HG02973 (cell line): ENCODE measurements at regions not wholly inside any gene's neighbourhood (a gene's known extent, or its start where the extent isn't known, plus 50 kb on each side); places are given as distances from the start of the nearest gene placed in this dataset.

Source experiments
- ATAC-seq: cut with Tn5 transposase; IDR thresholded peaks from one replicate; pipeline ENCODE4 v1.9.1; 2021; ENCODE audit warnings: moderate library complexity; ENCODE audit not compliant: unreplicated experiment

DNA sequence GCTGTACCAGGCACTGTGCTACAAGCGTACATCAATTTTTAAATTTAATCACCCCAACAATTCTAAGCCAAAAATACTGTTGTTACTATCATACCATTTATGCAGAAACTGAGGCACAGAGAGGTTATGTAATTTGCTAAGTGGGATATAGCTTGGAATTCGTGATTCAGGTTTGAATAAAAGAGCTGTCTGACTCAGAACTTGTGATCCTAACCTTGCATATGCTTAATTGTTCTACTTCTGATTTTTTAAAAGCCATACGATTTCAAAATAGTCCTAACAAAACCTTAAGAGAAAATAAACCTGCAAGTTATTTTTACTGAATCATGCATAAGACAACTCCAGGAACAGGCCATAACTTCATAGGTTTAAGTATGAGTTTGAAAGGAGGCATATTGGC, 498.0 kb upstream of the CFAP20DC start:
- ATAC-seq: no peak

DNA sequence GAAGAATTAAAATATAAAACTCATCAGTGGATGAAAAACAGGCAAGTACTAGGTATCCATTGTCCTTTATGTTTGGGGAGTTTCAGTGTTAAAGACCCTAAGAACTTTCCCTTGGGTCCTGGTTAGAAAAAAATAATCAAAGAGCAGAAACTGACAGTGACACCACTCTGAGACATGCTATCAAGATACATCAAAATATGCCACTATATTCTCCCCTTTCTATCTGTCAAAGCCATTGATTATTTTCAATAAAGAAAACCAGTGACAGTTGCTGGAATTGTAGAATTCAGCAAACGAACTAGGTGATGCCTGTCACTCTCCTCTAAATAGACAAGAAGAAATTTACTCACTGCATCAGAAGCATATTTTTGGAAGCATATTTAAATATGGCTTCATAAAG, 496.7 kb upstream of the CFAP20DC start:
- no peak for ATAC-seq

DNA sequence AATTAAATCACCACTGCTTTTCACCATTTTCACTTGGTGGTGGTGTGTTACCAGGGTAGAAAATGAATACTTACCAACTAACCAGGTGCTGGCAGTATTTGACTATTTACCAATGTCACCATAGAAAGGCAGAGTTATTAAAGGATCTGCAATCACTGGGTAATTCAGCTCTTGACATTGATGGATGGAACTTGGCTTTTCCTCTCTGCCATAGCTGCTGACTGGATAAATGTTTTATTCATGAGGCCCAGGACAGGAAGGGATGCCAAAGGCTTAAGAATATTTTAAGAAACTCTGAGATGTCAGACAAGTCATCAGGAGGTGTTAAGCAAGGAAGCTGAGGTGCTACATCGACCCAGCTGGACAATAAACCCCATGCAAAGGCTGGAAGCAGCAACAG, 495.5 kb upstream of the CFAP20DC start:
- no peak for ATAC-seq

DNA sequence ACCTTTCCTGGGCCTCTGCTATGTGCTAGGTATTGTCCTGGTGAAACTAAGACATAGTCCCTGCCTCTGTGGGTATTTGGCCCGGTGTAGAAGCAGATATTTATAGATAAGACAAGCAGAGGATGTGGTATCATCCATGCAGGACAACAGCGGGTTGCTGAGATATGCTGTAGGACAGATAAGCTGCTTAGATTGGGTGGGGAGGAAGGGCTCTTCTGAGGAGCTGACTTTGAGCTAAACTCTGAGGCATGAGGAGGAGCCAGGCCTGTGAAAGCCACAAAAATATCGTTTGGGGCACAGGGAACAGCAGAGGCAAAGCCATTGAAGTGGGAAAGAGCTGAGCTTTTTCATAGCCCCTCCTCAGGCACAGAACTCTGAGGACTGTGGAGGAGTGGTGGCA, 492.5 kb upstream of the CFAP20DC start:
- no peak for ATAC-seq

DNA sequence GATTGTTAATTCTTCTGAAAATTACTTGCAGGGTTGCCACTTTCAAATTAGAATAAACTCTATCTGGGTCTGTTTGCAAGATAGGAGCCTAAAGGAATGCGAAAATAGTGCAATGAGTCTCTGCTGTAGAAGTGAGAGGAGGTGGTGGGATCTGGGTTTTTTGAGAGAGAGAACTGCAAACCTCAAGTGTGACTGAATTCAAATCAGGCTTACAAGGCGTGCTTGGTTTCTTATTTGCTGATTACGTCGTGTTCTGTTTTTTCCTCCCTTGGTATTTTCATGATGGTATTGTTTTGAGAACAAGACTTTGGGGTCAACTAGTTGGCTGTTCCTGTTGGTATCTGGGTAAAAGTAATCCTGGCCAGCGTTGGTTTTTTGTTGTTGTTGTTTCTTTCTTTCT, 490.9 kb upstream of the CFAP20DC start:
- ATAC-seq: peak; percentile 88

DNA sequence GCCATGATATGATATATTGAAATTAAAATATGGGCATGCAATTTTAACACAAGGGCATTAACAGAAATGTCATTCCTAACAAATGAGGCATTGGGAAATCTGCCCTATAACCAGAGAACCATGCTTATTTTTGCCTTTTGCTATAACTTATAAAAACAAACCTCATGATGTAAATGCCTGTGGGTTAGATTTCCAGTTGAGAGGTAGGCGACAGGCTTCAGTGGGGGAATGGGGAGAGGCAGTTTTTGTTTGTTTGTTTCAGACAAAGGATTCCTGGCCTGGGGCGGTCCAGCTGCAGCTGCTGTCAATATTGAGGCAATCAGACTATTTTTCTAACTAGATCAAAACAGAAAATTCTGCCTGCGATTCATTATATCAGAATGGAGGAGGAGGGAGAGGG, 490.4 kb upstream of the CFAP20DC start:
- ATAC-seq: no peak

DNA sequence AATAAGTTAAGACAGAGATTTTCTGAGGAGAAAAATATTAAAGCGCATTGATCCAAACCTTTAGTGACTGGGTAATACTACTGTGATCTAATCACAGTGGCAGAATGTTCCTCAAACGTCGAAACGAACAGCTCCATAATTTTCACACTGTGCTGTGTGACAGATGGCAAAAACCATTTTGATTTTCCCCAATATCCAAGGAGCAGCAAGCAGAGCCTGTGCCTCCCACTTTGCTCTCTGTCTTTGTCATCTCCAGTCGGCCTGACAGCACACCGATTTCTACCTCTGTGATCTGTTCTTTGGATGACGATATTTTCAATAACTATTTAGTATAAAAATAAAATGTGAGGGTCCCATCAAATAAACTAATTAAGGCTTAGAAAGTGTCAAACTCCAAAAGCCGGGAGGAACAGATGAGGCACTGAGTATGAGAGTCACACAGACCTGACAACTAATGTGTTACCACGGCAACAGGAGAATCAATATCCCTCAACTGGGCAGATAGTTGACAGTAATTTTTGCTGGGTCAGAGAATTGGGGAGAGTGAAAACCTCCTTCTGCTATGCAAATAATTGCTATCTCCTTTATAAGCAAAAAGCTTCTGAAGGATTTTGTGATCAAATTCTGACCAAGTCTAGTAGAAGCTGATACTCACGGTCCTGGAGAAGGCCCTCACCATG, 489.1 kb upstream of the CFAP20DC start:
- ATAC-seq: no peak

DNA sequence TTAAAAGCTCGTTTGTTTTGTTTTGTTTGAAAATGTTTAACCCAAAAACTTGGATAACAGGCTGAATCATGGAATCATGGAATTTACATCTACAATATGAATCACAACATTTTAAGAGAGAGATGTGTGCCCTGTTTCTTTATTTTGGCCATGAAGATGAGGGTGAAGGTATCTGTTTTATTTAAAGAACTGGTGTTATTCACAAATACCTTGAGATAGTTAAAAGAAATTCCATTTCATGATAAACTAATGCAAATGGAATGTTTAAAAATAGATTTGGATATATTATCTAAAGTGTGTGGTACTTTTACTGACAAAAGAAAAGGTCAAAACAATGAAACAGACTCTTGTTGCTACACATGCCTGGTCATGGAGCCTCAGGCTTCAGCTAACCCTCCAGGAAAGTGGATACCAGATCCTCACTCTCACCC, 486.0 kb upstream of the CFAP20DC start:
- no peak for ATAC-seq

DNA sequence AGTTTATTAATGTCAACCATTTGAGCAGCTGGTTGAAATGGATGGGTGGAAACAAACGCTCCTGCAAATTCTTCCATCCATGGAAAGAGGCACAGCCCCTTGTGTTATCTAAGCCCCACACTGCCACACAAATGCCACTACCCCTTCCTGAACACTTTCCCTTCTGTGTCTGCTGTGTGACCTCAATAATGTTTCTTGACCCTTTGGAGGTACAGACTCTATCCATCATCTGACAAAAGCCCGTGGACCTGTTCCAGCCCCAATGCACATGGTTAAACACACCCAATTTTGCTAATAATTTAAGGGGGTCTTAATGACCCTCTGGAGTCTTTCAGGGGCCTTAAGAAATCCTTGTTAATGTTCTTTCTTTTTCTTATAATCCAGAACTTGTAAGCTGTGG, 482.2 kb upstream of the CFAP20DC start:
- no peak for ATAC-seq

DNA sequence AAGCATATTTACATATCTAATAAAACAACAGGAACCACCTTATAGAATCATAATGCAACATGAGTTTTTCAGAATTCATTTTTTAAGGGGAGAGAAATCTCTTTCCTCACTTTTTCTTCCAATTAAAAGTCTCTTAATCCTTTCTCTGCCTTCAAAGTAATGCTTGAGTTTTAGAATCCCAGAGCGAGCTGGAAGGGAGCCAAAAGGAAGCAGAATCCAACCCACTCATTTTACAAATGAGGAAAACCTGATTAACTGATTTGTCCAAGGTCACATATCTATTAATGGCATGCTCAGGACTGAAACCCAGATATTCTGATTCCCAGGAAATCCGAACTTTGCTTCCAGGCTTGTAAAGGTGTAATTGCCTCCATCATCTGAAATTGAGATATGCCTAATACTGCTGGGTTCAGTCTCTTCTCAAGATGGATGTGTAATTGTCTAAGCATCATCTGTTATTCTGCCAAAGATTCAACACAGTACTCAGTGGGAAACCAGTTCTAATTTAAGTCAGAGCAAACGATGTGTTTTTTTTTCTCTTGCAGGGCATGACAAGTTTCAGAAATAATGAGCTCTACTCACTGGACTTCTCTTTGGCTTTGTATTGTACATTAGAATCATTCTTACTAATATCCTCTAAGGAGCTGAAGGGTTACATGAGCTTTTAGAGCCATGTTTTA, 481.4 kb upstream of the CFAP20DC start:
- ATAC-seq: no peak

DNA sequence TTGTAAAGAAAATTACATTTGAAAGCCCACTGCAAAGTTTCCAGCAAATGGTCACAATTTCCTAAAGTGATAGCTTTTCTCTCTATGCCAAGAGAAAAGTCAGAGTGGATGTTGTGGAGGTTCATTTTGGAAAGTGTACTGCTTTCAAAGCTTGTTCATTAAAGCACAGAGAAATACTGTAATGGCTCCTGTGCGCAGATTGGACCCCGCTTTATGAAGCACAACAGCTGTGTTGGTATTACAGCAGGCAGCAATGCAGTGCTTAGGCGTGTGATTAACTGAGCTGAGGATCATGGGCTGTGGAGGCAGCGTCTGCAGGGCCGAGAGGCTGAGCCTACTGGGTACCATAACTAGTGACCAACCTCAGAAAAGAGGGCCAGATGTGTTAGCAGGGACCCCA, 478.4 kb upstream of the CFAP20DC start:
- ATAC-seq: no peak

DNA sequence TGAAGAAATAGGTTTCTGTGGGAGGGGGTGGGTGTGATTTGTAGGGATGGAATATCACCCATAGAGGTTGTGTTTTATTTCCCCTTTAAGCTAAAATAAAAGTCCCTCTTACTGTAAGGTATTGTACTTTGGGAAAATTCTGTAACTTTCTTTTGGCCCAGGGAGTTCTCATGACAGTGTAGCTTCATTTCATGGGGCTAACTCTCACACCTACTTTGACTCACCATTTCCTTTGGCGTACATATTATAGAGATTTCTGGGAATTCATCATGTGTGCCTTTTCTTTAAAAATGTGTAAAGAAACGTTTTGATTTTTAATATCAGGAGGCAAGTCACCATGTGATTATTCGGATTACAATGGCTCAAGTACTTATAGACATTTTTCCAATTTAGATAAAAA, 477.7 kb upstream of the CFAP20DC start:
- no peak for ATAC-seq

DNA sequence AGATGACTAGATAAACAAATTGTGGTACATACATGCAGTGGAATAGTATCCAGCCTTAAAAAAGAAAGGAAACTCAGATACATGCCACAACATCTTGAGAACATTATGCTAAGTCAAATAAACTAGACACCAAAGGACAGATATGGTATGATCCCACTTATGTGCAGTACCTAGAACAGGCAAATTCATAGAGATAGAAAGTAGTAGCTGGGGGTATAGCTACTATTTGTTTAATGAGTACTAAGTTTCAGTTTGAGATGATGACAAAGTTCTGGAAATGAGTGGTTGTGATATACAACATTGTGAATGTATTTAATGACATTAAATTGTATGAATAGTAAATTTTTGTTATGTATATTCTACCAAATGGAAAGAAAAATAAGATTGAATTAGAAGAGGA, 477.2 kb upstream of the CFAP20DC start:
- no peak for ATAC-seq

DNA sequence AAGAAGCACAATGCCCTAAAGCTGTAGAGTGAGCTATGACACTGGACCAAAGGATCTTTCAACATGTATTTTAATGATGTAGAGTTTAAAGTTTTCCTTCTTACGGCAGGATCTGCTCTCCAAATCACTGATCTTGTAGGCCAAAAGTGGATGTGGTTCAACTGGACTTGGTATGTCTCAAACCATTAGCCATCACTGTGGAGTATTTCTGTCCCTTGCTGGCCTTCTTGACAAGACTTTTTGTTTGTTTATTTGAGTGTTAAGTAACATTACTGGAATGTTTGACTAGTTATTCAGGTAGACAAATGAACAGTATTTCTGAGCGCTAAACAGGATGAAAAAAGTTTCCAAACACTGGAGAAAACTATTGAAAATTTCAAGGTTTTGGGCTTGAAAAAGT, 472.7 kb upstream of the CFAP20DC start:
- ATAC-seq: no peak

DNA sequence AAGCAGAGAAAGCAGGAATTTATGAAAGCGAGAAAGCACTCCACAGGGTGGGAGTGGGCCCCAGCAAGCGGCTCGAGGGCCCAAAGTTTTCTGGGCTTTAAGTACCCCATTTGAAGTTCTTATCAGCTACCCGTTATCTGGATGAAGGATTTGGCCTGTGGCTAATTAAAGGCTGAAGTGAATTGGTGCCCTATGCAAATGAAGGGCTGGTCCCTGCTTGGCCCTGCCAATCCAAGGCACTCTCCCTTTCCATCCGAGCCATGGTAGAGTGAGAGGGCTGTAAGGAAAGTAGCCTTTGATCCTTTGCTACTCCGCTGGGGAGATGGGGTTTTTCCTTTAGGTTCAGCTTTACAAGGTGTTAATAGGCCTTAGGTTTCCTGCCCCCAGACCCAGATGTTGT, 469.3 kb upstream of the CFAP20DC start:
- no peak for ATAC-seq

DNA sequence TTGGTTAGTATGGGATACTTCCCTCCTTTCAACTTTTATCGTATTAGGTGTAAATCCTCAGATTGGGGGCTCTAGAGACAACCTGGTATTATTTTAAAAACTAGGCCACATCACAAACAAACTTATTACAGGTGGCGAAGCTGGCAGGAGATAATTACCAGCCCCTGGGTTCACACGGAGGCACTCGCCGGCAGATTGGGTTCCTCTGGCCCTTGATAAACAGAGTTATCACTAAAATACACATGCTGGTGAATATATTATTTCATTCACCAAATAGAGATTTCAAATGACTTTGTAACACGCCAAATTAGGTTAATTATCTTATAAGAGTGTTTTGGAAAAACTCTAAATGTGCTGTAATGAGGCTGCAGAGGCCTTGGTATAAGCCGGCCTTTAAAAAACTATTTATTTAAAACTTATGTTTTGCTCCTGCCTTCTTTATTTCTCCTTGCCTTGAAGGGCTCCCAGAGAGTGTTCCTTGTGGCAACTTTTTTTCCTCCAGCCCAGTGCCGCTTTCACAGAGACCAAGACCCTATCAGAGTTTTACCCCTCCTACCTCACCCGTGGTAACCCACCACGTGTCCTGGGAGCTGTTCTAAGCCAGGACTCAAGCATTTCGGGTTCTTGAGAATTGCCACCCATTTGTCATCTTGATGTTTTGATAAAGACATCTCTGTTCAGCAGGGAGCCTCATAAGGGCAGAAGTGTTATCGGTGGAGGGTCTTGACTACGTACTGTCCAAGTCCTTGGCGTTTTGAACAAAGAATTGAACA, 468.6 kb upstream of the CFAP20DC start:
- ATAC-seq: no peak

DNA sequence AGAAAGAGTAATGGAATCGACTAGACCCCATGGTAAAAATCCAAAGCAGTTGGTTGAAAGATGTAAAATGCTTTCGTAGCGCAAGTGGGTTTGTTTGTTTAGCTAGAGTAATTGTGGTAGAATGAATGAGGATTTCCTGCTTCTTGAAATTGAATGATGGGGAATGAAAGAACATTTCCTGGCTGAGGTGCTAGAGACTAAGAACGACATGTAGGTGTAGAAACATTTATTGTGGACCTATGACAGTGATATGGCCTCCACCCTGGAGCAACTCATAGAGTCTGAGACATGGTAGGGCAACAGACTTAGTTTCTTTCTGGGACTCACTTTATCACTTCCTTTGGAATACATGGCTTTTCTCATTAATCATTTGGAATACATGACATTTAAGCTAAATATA, 467.6 kb upstream of the CFAP20DC start:
- no peak for ATAC-seq

DNA sequence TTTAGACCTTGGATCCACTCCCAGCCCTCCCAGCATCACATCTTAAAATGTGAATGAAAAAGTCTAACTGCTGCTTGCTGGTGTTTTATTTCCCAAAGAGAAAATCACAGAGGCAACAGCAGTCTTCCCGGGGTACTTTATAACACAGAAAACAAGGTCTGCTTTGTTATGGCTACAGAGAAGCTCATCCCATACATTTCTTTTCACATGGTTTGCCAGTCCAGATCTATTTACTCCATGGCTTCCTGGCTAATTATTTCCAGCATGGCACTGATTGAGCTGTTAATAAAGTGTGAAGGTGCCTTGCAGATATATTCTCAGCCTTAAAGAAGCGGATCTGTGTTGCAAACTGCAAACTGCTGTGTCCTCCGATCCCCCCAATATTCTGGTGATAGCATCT, 466.1 kb upstream of the CFAP20DC start:
- no peak for ATAC-seq

DNA sequence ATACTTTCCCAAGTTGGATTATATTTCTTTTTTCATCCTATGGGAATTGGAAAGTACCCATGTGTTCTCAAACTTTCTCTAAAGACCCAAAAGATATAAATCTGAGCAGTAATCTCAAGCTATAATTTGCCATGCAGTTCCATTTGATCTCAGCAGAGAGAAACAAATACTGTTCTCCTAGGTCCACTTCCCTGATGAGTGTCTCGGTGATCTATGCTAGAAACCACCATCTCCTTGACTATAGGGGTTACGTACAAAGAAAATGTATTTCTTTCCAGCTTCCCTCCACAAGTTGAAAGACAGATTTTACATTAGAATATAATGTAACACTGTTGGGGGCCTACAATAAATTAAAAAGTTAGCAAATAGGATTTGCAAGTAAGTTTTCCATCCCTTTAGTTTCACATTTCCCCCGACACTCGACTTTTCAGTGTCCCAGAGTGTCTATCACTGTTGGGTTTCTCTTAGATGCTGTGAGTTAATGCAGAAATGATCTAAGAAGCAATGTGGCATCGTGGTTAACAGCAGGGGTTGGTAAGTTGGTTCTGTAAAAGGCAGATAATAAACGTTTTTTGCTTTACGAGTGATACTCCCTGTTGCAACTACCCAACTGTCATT, 465.1 kb upstream of the CFAP20DC start:
- no peak for ATAC-seq

DNA sequence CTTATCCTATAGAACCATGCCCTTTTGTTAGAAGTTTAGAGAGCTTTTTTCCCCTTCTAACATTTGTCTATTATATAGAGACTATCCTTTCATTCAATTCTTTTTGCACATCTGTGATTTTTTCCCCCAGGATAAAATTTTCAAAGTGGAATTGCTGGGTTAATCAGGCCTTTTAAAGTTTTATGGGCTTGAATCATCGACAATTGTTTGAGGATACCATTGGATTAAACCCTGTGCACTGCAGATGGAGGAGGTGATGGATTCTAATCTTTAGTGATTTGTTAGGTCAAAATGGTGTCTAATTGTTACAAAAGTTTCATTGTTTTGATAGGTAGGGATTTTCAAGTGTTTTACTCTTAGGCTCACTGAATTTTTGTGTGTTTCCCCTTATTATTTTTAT, 463.7 kb upstream of the CFAP20DC start:
- ATAC-seq: no peak

DNA sequence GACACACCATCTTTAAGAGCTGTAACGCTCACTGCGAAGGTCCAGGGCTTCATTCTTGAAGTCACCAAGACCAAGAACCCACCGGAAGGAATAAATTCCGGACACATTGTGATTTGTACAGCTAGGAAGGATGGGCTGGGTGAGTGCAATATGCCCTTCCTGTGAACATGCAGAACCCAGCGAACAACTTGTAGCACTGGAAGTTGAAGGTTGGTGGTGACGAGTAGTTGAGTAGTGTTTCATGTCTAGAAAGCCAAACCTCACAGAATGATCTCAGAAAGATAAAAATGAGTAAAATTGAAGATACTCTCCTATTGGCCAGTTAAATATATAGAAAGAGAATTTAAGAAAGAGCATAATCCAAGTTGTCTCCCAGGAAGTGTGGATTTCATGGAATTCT, 462.2 kb upstream of the CFAP20DC start:
- ATAC-seq: no peak

DNA sequence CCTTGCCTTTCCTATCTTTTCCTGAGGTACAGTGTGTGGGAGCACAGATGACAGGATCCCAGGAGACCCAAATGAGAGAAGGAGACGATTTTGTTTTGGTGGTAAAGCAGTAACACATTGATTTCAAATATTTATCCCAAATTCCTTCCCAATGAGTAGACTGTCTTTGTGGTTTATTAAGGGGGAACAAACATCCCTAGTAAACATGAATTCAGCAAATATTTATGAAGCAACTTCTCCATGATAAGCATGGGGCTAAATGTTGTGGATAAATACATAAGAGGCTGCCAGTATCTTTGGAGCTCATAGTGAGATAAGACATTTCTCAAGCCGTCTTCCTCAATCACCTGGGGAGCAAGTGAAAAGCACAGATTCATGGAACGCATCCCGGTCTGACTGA, 460.8 kb upstream of the CFAP20DC start:
- no peak for ATAC-seq
